GM10248 (cell line): ENCODE measurements at regions not wholly inside any gene's neighbourhood (a gene's known extent, or its start where the extent isn't known, plus 50 kb on each side); places are given as distances from the start of the nearest gene placed in this dataset.
"Not testable (repeated sequence)": the region's sequence is repeated elsewhere in the genome, so short reads cannot be mapped to it uniquely, and the experiment has no call there.

ENCODE experiments used
- CTCF ChIA-PET: fragments of 300-600 bp; sonication (Branson Sonifier 250); formaldehyde crosslinking; extraction: SDS; loops from one replicate; lab custom pipeline; 2021; ENCODE audit warnings: antibody characterized with exemption; lab: Yijun Ruan, JAX
- POLR2A ChIA-PET: fragments of 350-650 bp; sonication (Branson Sonifier 250); formaldehyde crosslinking; extraction: SDS; loops from one replicate; lab custom pipeline; 2020; ENCODE audit warnings: antibody characterized with exemption; lab: Yijun Ruan, JAX
- DNase-seq: peaks from one replicate; pipeline ENCODE4 v3.0.0; 2012; ENCODE audit errors: extremely low spot score
- CTCF ChIP-seq: IDR thresholded peaks from 2 replicates; pipeline ENCODE4 v1.5.1; 2012; ENCODE audit warnings: mild to moderate bottlenecking, low read depth; ENCODE audit errors: extremely low read depth, missing control alignments, control extremely low read depth

- CTCF ChIA-PET = no interaction called here
- no peak for DNase-seq
- POLR2A ChIA-PET = no interaction called here
- TF ChIP-seq CTCF = no peak
Observed at GRCh38 chr18:35804377-35804776, 168.1 kb upstream of the RMP24 start.

GRCh38 chr18:35807811-35808335 is 164.6 kb upstream of the RMP24 start:
- DNase-seq = no peak
- TF ChIP-seq CTCF = no peak
- ChIA-PET CTCF (interaction anchor here (1.1 kb wide), 1 partner anchor 29 kb away, joined by 3 read pairs; no protein-coding TSS in a partner anchor), POLR2A (no interaction called here)

- ChIA-PET POLR2A (no interaction called here), CTCF (interaction anchor here (1.7 to 2.1 kb wide), 2 partner anchors 27 to 53 kb away, joined by 4 to 12 read pairs; no protein-coding TSS in a partner anchor)
- DNase-seq = no peak
- no peak for TF ChIP-seq CTCF
Observed at GRCh38 chr18:35808796-35809195, 163.7 kb upstream of the RMP24 start.

- TF ChIP-seq CTCF = no peak
- no peak for DNase-seq
- CTCF ChIA-PET = interaction anchor here (1.0 to 2.1 kb wide), 7 partner anchors 9 to 54 kb away, joined by 3 to 12 read pairs (median 4); no protein-coding TSS in a partner anchor
- POLR2A ChIA-PET = no interaction called here
Observed at GRCh38 chr18:35810520-35810919, 162.0 kb upstream of the RMP24 start.

GRCh38 chr18:35811896-35812295 is 160.6 kb upstream of the RMP24 start:
- DNase-seq = no peak
- ChIA-PET POLR2A (no interaction called here), CTCF (interaction anchor here (2.1 kb wide), 1 partner anchor 28 kb away, joined by 4 read pairs; no protein-coding TSS in a partner anchor)
- no peak for TF ChIP-seq CTCF

- CTCF ChIA-PET, POLR2A ChIA-PET, DNase-seq: not testable (repeated sequence)
Observed at GRCh38 chr18:35815011-35815410, 157.5 kb upstream of the RMP24 start.

- POLR2A ChIA-PET = no interaction called here
- TF ChIP-seq CTCF = no peak
- CTCF ChIA-PET = no interaction called here
- DNase-seq = no peak
Observed at GRCh38 chr18:35816003-35816402, 156.5 kb upstream of the RMP24 start.
